CD4-positive, alpha-beta T cell treated with Interleukin-4 for 4 hours (primary cell): ENCODE measurements at regions not wholly inside any gene's neighbourhood (a gene's known extent, or its start where the extent isn't known, plus 50 kb on each side); places are given as distances from the start of the nearest gene placed in this dataset.

Experiments used
- DNase-seq: peaks from one replicate; pipeline ENCODE4 v3.0.0-alpha.2; 2020

- no peak for DNase-seq
These were observed 299.3 kb upstream of the HS3ST1 start for GRCh38 chr4:11727903-11728564.

- no peak for DNase-seq
These were observed 296.0 kb upstream of the HS3ST1 start for GRCh38 chr4:11724731-11725130.

- DNase-seq: no peak
These were observed 293.5 kb upstream of the HS3ST1 start for GRCh38 chr4:11722223-11722622.

GRCh38 chr4:11720292-11720691, 291.6 kb upstream of the HS3ST1 start:
- DNase-seq: no peak

- DNase-seq: no peak
These were observed 291.2 kb upstream of the HS3ST1 start for GRCh38 chr4:11719879-11720278.

- DNase-seq: no peak
These were observed 287.2 kb upstream of the HS3ST1 start for GRCh38 chr4:11715753-11716521.

- DNase-seq: no peak
These were observed 281.9 kb upstream of the HS3ST1 start for GRCh38 chr4:11710453-11711093.

- DNase-seq: no peak
These were observed 275.6 kb upstream of the HS3ST1 start for GRCh38 chr4:11704186-11704830.

- no peak for DNase-seq
These were observed 274.3 kb upstream of the HS3ST1 start for GRCh38 chr4:11702886-11703557.

- DNase-seq: no peak
These were observed 273.5 kb upstream of the HS3ST1 start for GRCh38 chr4:11701966-11702725.

- no peak for DNase-seq
These were observed 272.1 kb upstream of the HS3ST1 start for GRCh38 chr4:11700751-11701226.

- DNase-seq: no peak
These were observed 270.3 kb upstream of the HS3ST1 start for GRCh38 chr4:11698846-11699590.

GRCh38 chr4:11698033-11698432, 269.3 kb upstream of the HS3ST1 start:
- no peak for DNase-seq

GRCh38 chr4:11693693-11694092, 265.0 kb upstream of the HS3ST1 start:
- no peak for DNase-seq

GRCh38 chr4:11691236-11691635, 262.5 kb upstream of the HS3ST1 start:
- DNase-seq: no peak

GRCh38 chr4:11687727-11688126, 259.0 kb upstream of the HS3ST1 start:
- DNase-seq: no peak

GRCh38 chr4:11685481-11685880, 256.8 kb upstream of the HS3ST1 start:
- DNase-seq: no peak

- no peak for DNase-seq
These were observed 246.5 kb upstream of the HS3ST1 start for GRCh38 chr4:11675051-11675800.

- no peak for DNase-seq
These were observed 241.6 kb upstream of the HS3ST1 start for GRCh38 chr4:11670304-11670703.

- DNase-seq: no peak
These were observed 240.5 kb upstream of the HS3ST1 start for GRCh38 chr4:11669156-11669555.

- no peak for DNase-seq
These were observed 234.4 kb upstream of the HS3ST1 start for GRCh38 chr4:11663114-11663513.
